Thoracic aorta (tissue), 2 donors: ENCODE measurements at regions not wholly inside any gene's neighbourhood (a gene's known extent, or its start where the extent isn't known, plus 50 kb on each side); places are given as distances from the start of the nearest gene placed in this dataset.

ENCODE experiments used
- ATAC-seq: fragments of 150-250 bp; one replicate; pipeline ENCODE4 v1.8.0; 2017; ENCODE audit warnings: low read depth; ENCODE audit not compliant: insufficient number of reproducible peaks, low FRiP score
- DNase-seq: peaks from one replicate; pipeline ENCODE4 v3.0.0-alpha.2; 2020; ENCODE audit warnings: low spot score
- H3K27ac ChIP-seq, 2 donors: fragments of 200-600 bp; sonication (generic); 1 replicate in 1 of 2; 2 replicates in 1 of 2; pipeline ENCODE4 v1.5.1; 2016; ENCODE audit warnings: mild to moderate bottlenecking in 2 of 2, moderate library complexity in 2 of 2
- H3K27me3 ChIP-seq: fragments of 200-600 bp; sonication (generic); replicated peaks from 2 replicates; pipeline ENCODE4 v1.6.0; 2016; ENCODE audit warnings: mild to moderate bottlenecking; ENCODE audit not compliant: insufficient read depth
- H3K36me3 ChIP-seq: fragments of 200-600 bp; sonication (generic); one replicate; pipeline ENCODE4 v1.5.1; 2016
- H3K4me1 ChIP-seq, 2 donors: fragments of 200-600 bp; sonication (generic); 1 replicate in 1 of 2; 2 replicates in 1 of 2; pipeline versions ENCODE4 v1.5.1 to v1.6.0; 2016; ENCODE audit warnings: low read depth in 2 of 2, mild to moderate bottlenecking in 1 of 2; ENCODE audit not compliant: control insufficient read depth in 1 of 2
- H3K4me3 ChIP-seq: fragments of 200-600 bp; sonication (generic); 2 replicates; pipeline ENCODE4 v1.5.1; 2016; ENCODE audit warnings: mild to moderate bottlenecking
- H3K9me3 ChIP-seq: fragments of 200-600 bp; sonication (generic); 2 replicates; pipeline ENCODE4 v1.5.1; 2016
- TF ChIP-seq, protein P1 (sequence below): fragments of 200-600 bp; sonication (generic); IDR thresholded peaks from one replicate; pipeline ENCODE4 v1.5.1; 2019; ENCODE audit warnings: antibody characterized with exemption

GRCh38 chr14:76264384-76264783 is 111.6 kb upstream of the ESRRB start:
- Histone ChIP-seq H3K36me3 (no peaks in the 10 kb centered on the region), H3K4me3 (no peak overlapping the region), H3K9me3 (no peaks in the 10 kb centered on the region), H3K4me1 (peaks cover 3 to 5% of the 10 kb centered on the region in 2 donors), H3K27me3 (no peaks in the 10 kb centered on the region), H3K27ac (no peak overlapping the region)
- TF ChIP-seq, protein P1, sequence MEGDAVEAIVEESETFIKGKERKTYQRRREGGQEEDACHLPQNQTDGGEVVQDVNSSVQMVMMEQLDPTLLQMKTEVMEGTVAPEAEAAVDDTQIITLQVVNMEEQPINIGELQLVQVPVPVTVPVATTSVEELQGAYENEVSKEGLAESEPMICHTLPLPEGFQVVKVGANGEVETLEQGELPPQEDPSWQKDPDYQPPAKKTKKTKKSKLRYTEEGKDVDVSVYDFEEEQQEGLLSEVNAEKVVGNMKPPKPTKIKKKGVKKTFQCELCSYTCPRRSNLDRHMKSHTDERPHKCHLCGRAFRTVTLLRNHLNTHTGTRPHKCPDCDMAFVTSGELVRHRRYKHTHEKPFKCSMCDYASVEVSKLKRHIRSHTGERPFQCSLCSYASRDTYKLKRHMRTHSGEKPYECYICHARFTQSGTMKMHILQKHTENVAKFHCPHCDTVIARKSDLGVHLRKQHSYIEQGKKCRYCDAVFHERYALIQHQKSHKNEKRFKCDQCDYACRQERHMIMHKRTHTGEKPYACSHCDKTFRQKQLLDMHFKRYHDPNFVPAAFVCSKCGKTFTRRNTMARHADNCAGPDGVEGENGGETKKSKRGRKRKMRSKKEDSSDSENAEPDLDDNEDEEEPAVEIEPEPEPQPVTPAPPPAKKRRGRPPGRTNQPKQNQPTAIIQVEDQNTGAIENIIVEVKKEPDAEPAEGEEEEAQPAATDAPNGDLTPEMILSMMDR: no peak
- ATAC-seq: no peak
- no peak for DNase-seq

DNA sequence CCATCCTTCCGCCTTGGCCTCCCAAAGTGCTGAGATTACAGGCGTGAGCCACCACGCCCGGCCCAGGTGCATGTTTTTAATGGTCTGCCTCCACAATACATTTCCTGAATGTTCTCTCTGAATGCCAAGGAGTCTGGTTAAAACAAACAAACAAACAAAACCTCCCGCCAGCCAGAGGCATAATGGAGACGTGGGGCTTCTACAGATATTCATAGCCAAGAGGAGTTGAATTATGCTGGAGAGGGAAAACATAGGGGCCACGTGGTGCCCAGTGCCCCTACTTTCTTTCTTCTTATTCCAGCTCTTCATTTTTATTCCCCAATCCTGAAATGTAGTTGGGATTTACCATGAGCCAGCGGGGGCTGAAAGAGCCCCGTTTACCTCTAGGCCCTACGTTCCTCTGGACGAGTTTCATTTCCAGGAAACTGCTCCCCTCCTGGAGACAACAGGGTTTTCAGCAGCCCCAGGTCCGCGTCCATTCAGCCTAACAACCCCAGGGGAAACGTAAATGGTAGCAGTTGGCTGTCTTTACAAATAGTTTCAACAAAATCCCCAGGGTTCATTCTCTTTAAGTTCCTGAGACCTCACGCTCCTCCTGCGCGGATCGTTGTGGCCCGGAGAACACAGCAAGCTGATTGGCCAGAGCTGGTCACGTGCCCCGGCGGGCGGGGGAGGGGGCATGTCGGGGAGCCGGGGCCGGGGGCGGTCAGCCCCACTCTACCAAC is 108.5 kb upstream of the ESRRB start:
- no peaks in the 10 kb centered on the region for H3K27me3 ChIP-seq
- ATAC-seq (no peak), DNase-seq (no peak)
- H3K4me1 ChIP-seq: peaks cover 3 to 5% of the 10 kb centered on the region in 2 donors
- peak overlapping the region; percentile 78 for H3K4me3 ChIP-seq
- no peaks in the 10 kb centered on the region for H3K9me3 ChIP-seq
- H3K27ac ChIP-seq: no peak overlapping the region
- no peaks in the 10 kb centered on the region for H3K36me3 ChIP-seq
- TF ChIP-seq, protein P1: peak; percentile 11

- H3K27ac ChIP-seq: no peak overlapping the region
- no peaks in the 10 kb centered on the region for H3K27me3 ChIP-seq
- no peaks in the 10 kb centered on the region for H3K9me3 ChIP-seq
- TF ChIP-seq, protein P1: no peak
- H3K36me3 ChIP-seq: no peaks in the 10 kb centered on the region
- peak overlapping the region; percentile 78 for H3K4me3 ChIP-seq
- H3K4me1 ChIP-seq: peaks cover 3 to 5% of the 10 kb centered on the region in 2 donors
- ATAC-seq (no peak), DNase-seq (no peak)
Observed at GRCh38 chr14:76268047-76268431, 107.9 kb upstream of the ESRRB start.

- no peak overlapping the region for H3K27ac ChIP-seq
- TF ChIP-seq, protein P1: no peak
- no peaks in the 10 kb centered on the region for H3K27me3 ChIP-seq
- no peaks in the 10 kb centered on the region for H3K9me3 ChIP-seq
- ATAC-seq (no peak), DNase-seq (no peak)
- peaks cover 3 to 5% of the 10 kb centered on the region in 2 donors for H3K4me1 ChIP-seq
- no peak overlapping the region for H3K4me3 ChIP-seq
- H3K36me3 ChIP-seq: no peaks in the 10 kb centered on the region
Observed at GRCh38 chr14:76268700-76269099, 107.2 kb upstream of the ESRRB start.

DNA sequence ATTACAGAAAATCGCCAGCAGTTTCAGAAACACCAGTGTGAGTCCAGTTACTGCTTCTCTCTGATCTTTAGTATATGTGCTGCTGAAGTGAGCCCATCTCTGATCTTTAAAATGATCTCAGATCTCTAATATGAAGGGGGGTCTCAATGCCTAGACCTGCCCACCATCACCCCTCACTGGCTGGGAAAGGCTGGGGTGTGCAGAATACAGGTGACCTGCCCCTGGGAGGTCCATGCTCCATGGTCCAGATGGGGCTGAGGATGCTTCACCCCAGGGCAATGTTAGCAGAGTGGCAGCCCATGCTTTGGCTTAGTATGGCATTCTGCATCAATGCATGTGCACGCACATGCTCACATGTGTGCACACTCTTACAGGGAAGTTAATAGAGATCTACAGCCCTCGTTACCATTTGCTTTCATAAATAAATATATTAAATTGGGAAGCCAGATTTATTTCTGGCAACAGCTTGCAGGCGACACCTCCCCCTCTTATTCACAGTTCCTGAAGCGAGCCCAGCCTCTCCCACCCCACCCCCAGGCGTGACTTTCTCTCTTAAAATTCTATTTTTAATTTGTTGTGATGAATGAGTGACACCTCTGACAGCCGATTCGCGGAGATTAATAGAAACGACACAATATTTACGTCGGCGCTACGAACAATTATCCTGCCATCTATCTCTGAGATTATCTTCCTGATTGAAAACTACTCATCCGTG is 104.7 kb upstream of the ESRRB start:
- ATAC-seq: no peak
- Histone ChIP-seq H3K27me3 (no peaks in the 10 kb centered on the region), H3K4me3 (no peak overlapping the region), H3K4me1 (peaks cover 3 to 5% of the 10 kb centered on the region in 2 donors), H3K36me3 (no peaks in the 10 kb centered on the region), H3K27ac (no peak overlapping the region), H3K9me3 (no peaks in the 10 kb centered on the region)
- TF ChIP-seq, protein P1: no peak
- DNase-seq: no peak
